ENCODE measurements at regions not wholly inside any gene's neighbourhood (a gene's known extent, or its start where the extent isn't known, plus 50 kb on each side); places are given as distances from the start of the nearest gene placed in this dataset.

DNA sequence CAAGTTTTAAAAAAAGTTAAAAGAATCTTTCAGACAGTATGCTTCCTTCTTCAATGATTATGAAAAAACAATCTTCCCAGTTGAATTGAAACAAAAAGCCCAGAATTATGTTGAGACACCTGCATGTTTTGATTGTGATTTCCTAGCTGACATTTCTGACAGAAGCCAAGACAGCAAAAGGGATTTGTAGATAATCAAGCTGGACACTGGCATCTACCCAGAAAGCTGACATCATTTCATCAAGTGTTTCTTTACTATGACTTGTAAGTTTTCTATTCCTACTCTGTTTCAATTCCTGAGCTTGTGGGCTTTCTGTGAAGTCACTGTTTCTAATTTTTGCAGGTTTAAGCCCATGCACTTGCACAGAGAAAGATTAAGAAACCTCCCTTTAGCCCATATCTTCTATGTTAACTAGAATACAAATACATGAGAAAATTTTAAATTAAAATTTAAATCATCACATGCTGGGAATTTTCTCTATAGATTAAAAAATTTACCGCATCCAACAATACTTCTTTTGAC, 82.9 kb upstream of the CCDC85A start:
- Histone ChIP-seq H3K4me2 (ENCODE audit: control insufficient read depth, insufficient read depth) (no peak overlapping the region), H3K27me3 (replicated peaks in 1 of 2; ENCODE audit: control insufficient read depth in 2 of 2, insufficient read depth in 2 of 2, low read length in 1 of 2) (peaks cover 0 to 1% of the 10 kb centered on the region in 2 experiments; a peak in 1 of 4 replicates), H2AFZ (ENCODE audit: control insufficient read depth, low read depth, low read length) (no peak overlapping the region), H3K4me3 (no peak overlapping the region), H3K9me3 (replicated peaks; ENCODE audit: control insufficient read depth, insufficient read depth, low read length) (no peaks in the 10 kb centered on the region), H3K36me3 (ENCODE audit: control insufficient read depth in 2 of 2, insufficient read depth in 2 of 2, low read length in 1 of 2) (no peaks in the 10 kb centered on the region), H3K27ac (ENCODE audit: control insufficient read depth, insufficient read depth) (no peak overlapping the region), H3K4me1 (ENCODE audit: control insufficient read depth, insufficient read depth, low read length) (no peaks in the 10 kb centered on the region), H3K79me2 (ENCODE audit: control insufficient read depth, insufficient read depth, low read length) (no peaks in the 10 kb centered on the region), H3K9ac (ENCODE audit: control insufficient read depth, insufficient read depth, low read length) (no peak overlapping the region), H4K20me1 (ENCODE audit: control insufficient read depth, insufficient read depth) (no peaks in the 10 kb centered on the region)
- intact Hi-C loops (cut with micrococcal nuclease; ENCODE audit: unreplicated experiment): no loop called here
- DNase-seq (ENCODE audit: low read depth, low spot score) (no peak), FAIRE-seq (no peak), ATAC-seq (no peak)
- ChIA-PET CTCF (interaction anchor here (0.6 to 0.9 kb wide), 2 partner anchors 14 to 80 kb away, joined by 3 to 4 read pairs; no protein-coding TSS in a partner anchor), SMC1A (ENCODE audit: uncharacterized antibody, unreplicated experiment) (no interaction called here), POLR2A (no interaction called here), RAD21 (ENCODE audit: unreplicated experiment) (no interaction called here)
- 70% methylated on average over 1 of the region's 1 CpG for WGBS (ENCODE audit: insufficient coverage, insufficient replicate concordance, low lambda C conversion rate, missing lambda C conversion rate)
- BruUV-seq (replicated peaks): no TSS peak
- TF ChIP-seq SREBF2 (IDR thresholded peaks at IDR 0.05; ENCODE audit: low read length) (no peak), YY1 (IDR thresholded peaks at IDR 0.05; ENCODE audit: low read depth, low read length) (no peak), NBN (IDR thresholded peaks at IDR 0.05) (no peak), KLF5 (IDR thresholded peaks at IDR 0.05; ENCODE audit: partially characterized antibody) (no peak), SP1 (IDR thresholded peaks at IDR 0.05; ENCODE audit: low read depth, low read length) (no peak), BACH1 (IDR thresholded peaks at IDR 0.05; ENCODE audit: borderline replicate concordance) (no peak), SIN3A (IDR thresholded peaks at IDR 0.05; ENCODE audit: low read depth, low read length) (no peak), MXI1 (IDR thresholded peaks at IDR 0.05; ENCODE audit: low read depth, low read length) (no peak), SMC3 (IDR thresholded peaks at IDR 0.05; ENCODE audit: borderline replicate concordance, low read length) (no peak)
- TF ChIP-seq, protein P1, sequence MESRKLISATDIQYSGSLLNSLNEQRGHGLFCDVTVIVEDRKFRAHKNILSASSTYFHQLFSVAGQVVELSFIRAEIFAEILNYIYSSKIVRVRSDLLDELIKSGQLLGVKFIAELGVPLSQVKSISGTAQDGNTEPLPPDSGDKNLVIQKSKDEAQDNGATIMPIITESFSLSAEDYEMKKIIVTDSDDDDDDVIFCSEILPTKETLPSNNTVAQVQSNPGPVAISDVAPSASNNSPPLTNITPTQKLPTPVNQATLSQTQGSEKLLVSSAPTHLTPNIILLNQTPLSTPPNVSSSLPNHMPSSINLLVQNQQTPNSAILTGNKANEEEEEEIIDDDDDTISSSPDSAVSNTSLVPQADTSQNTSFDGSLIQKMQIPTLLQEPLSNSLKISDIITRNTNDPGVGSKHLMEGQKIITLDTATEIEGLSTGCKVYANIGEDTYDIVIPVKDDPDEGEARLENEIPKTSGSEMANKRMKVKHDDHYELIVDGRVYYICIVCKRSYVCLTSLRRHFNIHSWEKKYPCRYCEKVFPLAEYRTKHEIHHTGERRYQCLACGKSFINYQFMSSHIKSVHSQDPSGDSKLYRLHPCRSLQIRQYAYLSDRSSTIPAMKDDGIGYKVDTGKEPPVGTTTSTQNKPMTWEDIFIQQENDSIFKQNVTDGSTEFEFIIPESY (IDR thresholded peaks at IDR 0.05): no peak
- in situ Hi-C loops (cut with MboI): no loop called here

All from GM12878 (cell line).